Muscle of leg (tissue), 3 donors: ENCODE measurements at regions not wholly inside any gene's neighbourhood (a gene's known extent, or its start where the extent isn't known, plus 50 kb on each side); places are given as distances from the start of the nearest gene placed in this dataset.
"Not testable (repeated sequence)": the region's sequence is repeated elsewhere in the genome, so short reads cannot be mapped to it uniquely, and the experiment has no call there.

Experiments
- DNase-seq: peaks from one replicate; pipeline ENCODE4 v3.0.0; 2013
- H3K27ac ChIP-seq: one replicate; pipeline ENCODE4 v1.5.1; 2013; ENCODE audit warnings: mild to moderate bottlenecking, low read length, control low read depth
- H3K27me3 ChIP-seq: one replicate; pipeline ENCODE4 v1.6.1; 2013; ENCODE audit warnings: low read length; ENCODE audit not compliant: control insufficient read depth, insufficient read depth
- H3K36me3 ChIP-seq: one replicate; pipeline ENCODE4 v1.6.1; 2013; ENCODE audit warnings: low read length; ENCODE audit not compliant: control insufficient read depth, insufficient read depth
- H3K4me1 ChIP-seq: one replicate; pipeline ENCODE4 v1.6.1; 2013; ENCODE audit warnings: low read length; ENCODE audit not compliant: control insufficient read depth, insufficient read depth
- H3K4me3 ChIP-seq: one replicate; pipeline ENCODE4 v1.5.1; 2013; ENCODE audit warnings: low read length, control low read depth
- H3K9me3 ChIP-seq: replicated peaks from 2 replicates; pipeline ENCODE4 v1.6.1; 2013; ENCODE audit warnings: low read depth, low read length; ENCODE audit not compliant: control insufficient read depth
- WGBS: methylation state at CpG from one replicate; pipeline ENCODE4 v1.1.5; 2013; ENCODE audit warnings: missing lambda C conversion rate; ENCODE audit not compliant: insufficient coverage; 5-methylcytosine and 5-hydroxymethylcytosine counted together

- Histone ChIP-seq H3K4me3 (no peak overlapping the region), H3K36me3 (no peaks in the 10 kb centered on the region), H3K27ac (no peak overlapping the region), H3K4me1 (no peaks in the 10 kb centered on the region), H3K9me3 (peaks cover 55% of the 10 kb centered on the region), H3K27me3 (no peaks in the 10 kb centered on the region)
- 17% methylated on average over 1 of the region's 3 CpGs for WGBS
- DNase-seq: no peak
Measured at GRCh38 chr21:9780441-9780937, 740.9 kb upstream of the TPTE start.

GRCh38 chr21:9783587-9783986, 737.8 kb upstream of the TPTE start:
- DNase-seq, H3K36me3 ChIP-seq, H3K27me3 ChIP-seq, H3K4me1 ChIP-seq, H3K4me3 ChIP-seq, H3K27ac ChIP-seq: not testable (repeated sequence)
- 58% methylated on average over 2 of the region's 2 CpGs for WGBS
- H3K9me3 ChIP-seq: peaks cover 50% of the 10 kb centered on the region

- H3K36me3 ChIP-seq, H3K4me3 ChIP-seq, DNase-seq, H3K27ac ChIP-seq, H3K4me1 ChIP-seq, H3K27me3 ChIP-seq: not testable (repeated sequence)
- WGBS: 42% methylated on average over 1 of the region's 1 CpG
- H3K9me3 ChIP-seq: peaks cover 50% of the 10 kb centered on the region
Measured at GRCh38 chr21:9784201-9784600, 737.2 kb upstream of the TPTE start.

GRCh38 chr21:9786092-9786491, 735.3 kb upstream of the TPTE start:
- H3K4me3 ChIP-seq, DNase-seq, H3K27me3 ChIP-seq, H3K4me1 ChIP-seq, H3K27ac ChIP-seq, H3K36me3 ChIP-seq: not testable (repeated sequence)
- 50% methylated on average over 5 of the region's 7 CpGs for WGBS
- H3K9me3 ChIP-seq: peaks cover 48% of the 10 kb centered on the region

GRCh38 chr21:9788281-9788680, 733.1 kb upstream of the TPTE start:
- not testable (repeated sequence) for DNase-seq, H3K27me3 ChIP-seq
- peaks cover 43% of the 10 kb centered on the region for H3K9me3 ChIP-seq

GRCh38 chr21:9790354-9790753, 731.0 kb upstream of the TPTE start:
- H3K27ac ChIP-seq, H3K27me3 ChIP-seq, H3K36me3 ChIP-seq, H3K4me1 ChIP-seq, H3K4me3 ChIP-seq, DNase-seq: not testable (repeated sequence)
- peaks cover 36% of the 10 kb centered on the region for H3K9me3 ChIP-seq
- 72% methylated on average over 3 of the region's 6 CpGs for WGBS

More at GRCh38 chr21:9788281-9788680, 733.1 kb upstream of the TPTE start:
- H3K4me1 ChIP-seq, H3K27ac ChIP-seq, H3K4me3 ChIP-seq, H3K36me3 ChIP-seq: not testable (repeated sequence)
- 44% methylated on average over 1 of the region's 5 CpGs for WGBS

GRCh38 chr21:9791453-9791852, 729.9 kb upstream of the TPTE start:
- H3K27ac ChIP-seq, H3K36me3 ChIP-seq, H3K27me3 ChIP-seq, H3K4me1 ChIP-seq, H3K4me3 ChIP-seq, DNase-seq: not testable (repeated sequence)
- WGBS: no CpG with 5 or more reads among the region's 2 CpGs
- H3K9me3 ChIP-seq: peaks cover 28% of the 10 kb centered on the region

GRCh38 chr21:9795291-9795690, 726.1 kb upstream of the TPTE start:
- 58% methylated on average over 4 of the region's 4 CpGs for WGBS

GRCh38 chr21:9796293-9796692, 725.1 kb upstream of the TPTE start:
- H3K4me1 ChIP-seq, H3K27ac ChIP-seq, H3K36me3 ChIP-seq, DNase-seq, H3K4me3 ChIP-seq, H3K9me3 ChIP-seq, H3K27me3 ChIP-seq: not testable (repeated sequence)

More at GRCh38 chr21:9795291-9795690, 726.1 kb upstream of the TPTE start:
- H3K9me3 ChIP-seq: peaks cover 17% of the 10 kb centered on the region
- not testable (repeated sequence) for DNase-seq, H3K4me3 ChIP-seq, H3K27me3 ChIP-seq, H3K36me3 ChIP-seq, H3K27ac ChIP-seq, H3K4me1 ChIP-seq

GRCh38 chr21:9807675-9808074, 713.7 kb upstream of the TPTE start:
- not testable (repeated sequence) for H3K27ac ChIP-seq, H3K36me3 ChIP-seq, H3K4me3 ChIP-seq, DNase-seq, H3K9me3 ChIP-seq, H3K4me1 ChIP-seq, H3K27me3 ChIP-seq
- WGBS: no CpG with 5 or more reads among the region's 5 CpGs

GRCh38 chr21:9811223-9812004, 710.0 kb upstream of the TPTE start:
- not testable (repeated sequence) for H3K27me3 ChIP-seq, H3K9me3 ChIP-seq, DNase-seq, H3K4me3 ChIP-seq, H3K4me1 ChIP-seq, H3K36me3 ChIP-seq, H3K27ac ChIP-seq
- WGBS: 88% methylated on average over 5 of the region's 50 CpGs
